LNCAP (cell line): ENCODE measurements at regions not wholly inside any gene's neighbourhood (a gene's known extent, or its start where the extent isn't known, plus 50 kb on each side); places are given as distances from the start of the nearest gene placed in this dataset.

Experiments
- CTCF ChIP-seq: fragments of 450-650 bp; IDR thresholded peaks from 2 replicates; pipeline ENCODE4 v1.5.1; 2017; ENCODE audit warnings: mild to moderate bottlenecking

- no peak for TF ChIP-seq CTCF
These were observed 76.7 kb downstream of the NCOR2 start for GRCh38 chr12:124490584-124491305.

- TF ChIP-seq CTCF = no peak
These were observed 77.4 kb downstream of the NCOR2 start for GRCh38 chr12:124489915-124490583.

- TF ChIP-seq CTCF = no peak
These were observed 78.2 kb downstream of the NCOR2 start for GRCh38 chr12:124489220-124489619.

- TF ChIP-seq CTCF = no peak
These were observed 78.9 kb downstream of the NCOR2 start for GRCh38 chr12:124488520-124488919.

GRCh38 chr12:124487834-124488165 is 79.6 kb downstream of the NCOR2 start:
- no peak for TF ChIP-seq CTCF

GRCh38 chr12:124487066-124487833 is 80.2 kb downstream of the NCOR2 start:
- no peak for TF ChIP-seq CTCF

GRCh38 chr12:124486346-124486963 is 81.0 kb downstream of the NCOR2 start:
- TF ChIP-seq CTCF = no peak
